Left ventricle myocardium superior (tissue), 1 donor: ENCODE measurements at regions not wholly inside any gene's neighbourhood (a gene's known extent, or its start where the extent isn't known, plus 50 kb on each side); places are given as distances from the start of the nearest gene placed in this dataset.
A peak's percentile ranks its signal among the peaks of the same experiment; 100 is the strongest.

Experiments
- ATAC-seq: fragments of 200-7000 bp; cut with Tn5 transposase; one replicate; pipeline ENCODE4 v1.9.1; 2020; ENCODE audit warnings: mild to moderate bottlenecking, moderate library complexity
- DNase-seq: peaks from one replicate; pipeline ENCODE4 v3.0.0-alpha.2; 2020
- intact Hi-C: fragments of 100-400 bp; cut with micrococcal nuclease; formaldehyde crosslinking; loops from one replicate; pipeline ENCODE4 v1.11.0; 2022
- donor health status: DM: no; HTN: yes; CAD: no; lungs with severe emphysema.

DNA sequence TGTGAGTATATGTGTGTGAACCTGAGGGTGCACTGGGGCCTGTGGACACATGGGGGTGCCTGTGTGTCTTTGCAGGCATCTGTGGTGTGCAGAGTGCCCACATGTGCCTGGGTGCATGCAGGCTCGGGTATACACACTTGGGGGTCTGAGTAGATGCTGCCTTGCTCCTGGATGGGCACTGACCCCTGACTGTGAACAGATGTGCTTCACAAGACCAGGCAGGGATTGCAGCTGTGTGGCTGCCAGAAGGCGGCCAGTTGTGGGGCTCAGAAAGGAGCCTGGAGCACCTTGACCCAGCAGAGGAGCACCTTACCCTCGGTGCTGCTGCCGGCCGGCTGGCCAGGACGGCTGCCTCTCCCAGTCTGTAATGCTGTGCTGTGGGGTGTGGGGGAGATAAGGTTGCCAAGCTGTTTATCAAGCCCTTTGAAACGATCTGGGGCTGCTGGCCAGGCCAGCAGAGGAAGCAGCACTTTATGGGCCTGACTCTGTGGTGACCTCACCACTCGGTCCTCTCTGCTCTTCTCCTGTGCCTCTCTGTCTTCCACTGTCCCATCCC, 55.5 kb upstream of the MRPS22 start:
- peak; percentile 69 for DNase-seq
- ATAC-seq = peak; percentile 92
- intact Hi-C loops = no loop called here

DNA sequence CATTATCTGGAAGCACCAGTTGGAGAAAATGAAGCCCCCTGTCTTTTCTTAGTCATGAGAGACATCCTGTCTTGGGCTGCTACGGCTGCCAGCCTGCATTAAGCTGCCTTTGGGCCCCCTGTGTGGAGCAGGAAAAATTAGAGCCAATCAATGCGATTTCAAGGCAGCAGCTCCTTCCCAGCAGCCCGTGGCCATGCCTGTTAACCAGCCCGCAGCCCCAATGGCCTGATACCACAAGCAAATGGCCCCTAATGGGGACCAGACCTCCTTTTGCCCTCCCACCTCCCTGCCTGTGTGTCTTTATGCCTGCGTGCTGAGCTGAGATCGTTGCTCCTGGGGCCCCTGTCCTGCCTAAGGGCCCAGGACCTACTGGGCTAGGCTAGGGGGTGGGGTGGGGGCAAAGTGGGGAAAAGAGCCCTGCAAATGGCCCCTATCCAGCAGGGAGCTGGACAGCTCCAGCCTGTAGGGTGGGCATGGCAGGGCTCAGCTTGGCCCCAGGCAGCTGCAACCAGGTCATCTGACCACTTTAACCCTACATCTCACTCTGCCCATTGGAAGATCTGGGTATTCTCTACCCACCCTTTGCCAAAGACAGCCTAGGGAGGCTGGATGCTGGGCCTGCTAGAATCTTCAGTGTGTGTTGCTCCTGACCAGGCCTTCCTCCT, 53.8 kb upstream of the MRPS22 start:
- ATAC-seq (no peak), DNase-seq (no peak)
- intact Hi-C loops = no loop called here

DNA sequence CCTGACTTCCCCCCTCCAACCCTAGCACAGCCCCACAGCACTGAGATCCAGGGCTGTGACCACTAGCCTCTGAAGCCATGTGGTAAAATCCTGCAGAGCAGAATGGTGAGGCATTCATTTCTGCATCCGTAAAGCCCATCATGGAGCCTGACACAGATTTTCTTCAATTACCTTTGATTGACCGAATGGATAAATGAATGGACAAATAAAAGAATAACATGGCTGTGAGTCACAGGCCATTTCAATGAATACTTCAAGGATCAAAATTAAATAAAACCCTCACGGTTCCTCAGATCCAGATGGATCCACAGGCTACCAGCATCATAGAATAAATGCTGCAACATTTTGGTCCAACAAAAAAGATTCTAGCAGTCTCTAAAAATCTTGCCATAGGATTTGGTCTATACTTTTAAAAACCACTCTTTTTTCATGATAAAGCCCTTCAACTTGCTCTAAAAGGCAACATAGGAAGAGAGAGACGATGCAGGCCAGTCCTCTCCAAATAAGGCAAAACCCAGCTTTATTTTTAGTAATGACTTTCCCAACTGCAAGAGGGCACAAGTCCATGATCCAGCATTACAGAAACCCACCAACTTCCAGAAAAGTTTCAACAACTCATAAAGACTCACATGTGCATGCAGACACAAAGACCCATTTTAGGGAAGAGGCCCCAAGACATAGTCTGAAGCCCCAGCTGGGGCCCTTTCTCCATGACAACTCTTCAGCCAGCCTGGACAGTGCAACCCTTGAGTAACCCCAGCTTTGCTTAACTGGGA, 52.4 kb upstream of the MRPS22 start:
- DNase-seq (no peak), ATAC-seq (no peak)
- intact Hi-C loops = no loop called here

DNA sequence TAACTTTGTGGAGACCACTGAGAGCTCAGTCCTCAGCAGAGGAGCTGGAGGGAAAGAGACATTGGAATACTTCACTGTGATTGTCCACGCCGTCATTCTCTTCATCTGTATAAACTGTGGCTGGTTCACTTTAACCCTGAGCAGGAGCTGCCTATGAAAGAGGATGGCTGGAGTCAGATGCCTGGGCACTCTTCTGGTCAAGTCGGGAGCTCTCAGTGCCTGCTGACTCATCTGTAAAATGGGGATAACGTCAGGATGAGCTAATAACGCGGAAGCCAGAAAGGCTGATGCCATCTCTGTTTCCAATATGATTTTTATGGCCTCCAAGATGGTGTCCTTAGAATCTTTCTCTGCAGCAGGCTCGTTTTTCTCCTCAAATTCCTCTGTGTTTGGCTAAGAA, 51.6 kb upstream of the MRPS22 start:
- intact Hi-C loops = no loop called here
- ATAC-seq = no peak

DNA sequence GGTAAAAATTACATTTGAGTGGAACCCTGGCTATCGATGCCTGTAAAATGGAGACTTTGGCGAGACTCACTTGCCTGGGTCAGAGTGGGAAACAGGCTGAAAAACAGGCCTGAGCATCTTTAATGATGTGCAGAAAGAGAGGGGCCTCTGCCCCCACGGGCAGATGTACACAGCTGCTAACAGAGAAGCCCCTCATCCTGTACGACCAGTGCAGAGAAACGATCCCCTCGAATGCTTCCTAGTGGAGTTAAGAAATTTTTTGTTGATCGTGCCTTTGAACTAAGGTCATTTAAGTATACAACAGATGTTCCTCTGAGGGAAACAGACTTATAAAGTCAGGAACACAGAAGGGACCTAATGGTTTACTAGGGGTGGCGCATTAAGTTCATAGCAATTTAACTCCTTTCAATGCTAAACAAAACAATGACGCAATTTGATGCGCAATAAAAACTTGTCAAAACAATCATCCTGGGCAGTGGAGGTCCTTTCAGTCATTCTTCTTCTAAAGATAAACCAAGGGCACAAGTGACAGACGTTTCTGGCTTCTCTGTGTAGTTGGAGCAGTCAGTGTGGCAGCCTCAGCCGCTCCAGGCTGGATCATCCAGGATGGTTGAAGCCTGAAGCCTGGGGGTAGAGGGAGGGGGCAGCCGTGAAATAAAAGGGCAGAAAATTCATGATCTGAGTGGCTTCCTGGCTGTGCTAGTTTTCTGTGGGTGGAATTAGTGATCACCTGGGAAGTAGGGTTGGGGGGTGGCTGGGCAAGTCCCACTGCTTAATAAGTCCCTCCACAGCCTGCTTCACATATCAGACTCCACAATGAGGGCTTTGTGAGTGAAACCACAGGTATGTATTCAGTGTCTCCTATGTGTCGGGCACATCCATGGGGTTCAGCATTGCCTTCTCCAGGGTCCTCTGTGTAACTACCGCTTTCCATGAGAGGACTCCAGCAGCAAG, 50.8 kb upstream of the MRPS22 start:
- no peak for DNase-seq
- no peak for ATAC-seq
- intact Hi-C loops = no loop called here

More for the DNA sequence above, 51.6 kb upstream of the MRPS22 start:
- no peak for DNase-seq

DNA sequence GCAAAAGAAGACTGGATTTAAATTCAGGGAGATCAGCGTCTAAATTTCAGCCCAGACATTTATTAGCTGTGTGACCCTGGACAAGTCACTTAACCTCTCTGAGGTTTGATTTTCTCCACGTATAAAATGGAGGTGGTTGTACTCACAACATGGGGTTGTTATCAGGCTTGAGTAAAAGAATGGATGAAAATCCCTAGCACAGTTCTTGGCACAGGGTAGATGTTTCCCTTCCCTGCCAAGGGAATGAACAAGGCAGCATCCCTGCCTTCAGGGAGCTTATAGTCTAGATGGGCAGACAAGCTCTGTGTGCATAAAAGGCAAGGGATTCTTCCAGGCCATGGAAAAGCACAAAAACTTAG, 50.2 kb upstream of the MRPS22 start:
- DNase-seq (no peak), ATAC-seq (no peak)
- intact Hi-C loops = no loop called here
